SK-N-SH (cell line): ENCODE measurements at regions not wholly inside any gene's neighbourhood (a gene's known extent, or its start where the extent isn't known, plus 50 kb on each side); places are given as distances from the start of the nearest gene placed in this dataset.

ENCODE experiments used
- CTCF ChIA-PET: fragments of 300-600, 350-600 bp; formaldehyde crosslinking; extraction: SDS; loops from one replicate; lab custom pipeline; 2021; lab: Yijun Ruan, JAX
- POLR2A ChIA-PET: fragments of 350-600 bp; sonication (Branson Sonifier 250); formaldehyde crosslinking; extraction: SDS; loops from one replicate; lab custom pipeline; 2020; ENCODE audit warnings: antibody characterized with exemption, inconsistent platforms; lab: Yijun Ruan, JAX
- DNase-seq: peaks from one replicate; pipeline ENCODE4 v3.0.0; 2012
- H2AFZ ChIP-seq: fragments of 200-600 bp; sonication (generic); 2 replicates; pipeline ENCODE4 v1.8.1; 2016; ENCODE audit warnings: antibody characterized with exemption, mild to moderate bottlenecking, low read depth
- H3F3A ChIP-seq: fragments of 200-600 bp; sonication (generic); replicated peaks from 2 replicates; pipeline ENCODE3; 2016; ENCODE audit warnings: antibody characterized with exemption, mild to moderate bottlenecking; ENCODE audit not compliant: insufficient read depth
- H3K27ac ChIP-seq, 2 experiments: fragments of 200-500 bp in 1 of 2; fragments of 200-600 bp in 1 of 2; sonication (Bioruptor generic) in 1 of 2; sonication (generic), shearing (Covaris generic) in 1 of 2; 2 replicates each; pipeline versions ENCODE4 v1.5.1 to v1.6.1; 2014 to 2016; ENCODE audit warnings: low read depth in 2 of 2, inconsistent platforms in 1 of 2, low read length in 1 of 2, mild to moderate bottlenecking in 1 of 2, mixed read lengths in 1 of 2
- H3K27me3 ChIP-seq: fragments of 200-600 bp; sonication (generic), shearing (Covaris generic); 2 replicates; pipeline ENCODE4 v1.6.1; 2016; ENCODE audit warnings: mixed run types; ENCODE audit not compliant: insufficient read depth
- H3K36me3 ChIP-seq, 2 experiments: fragments of 200-500 bp in 1 of 2; fragments of 200-600 bp in 1 of 2; sonication (Bioruptor generic) in 1 of 2; sonication (generic) in 1 of 2; replicated peaks in 1 of 2; 2 replicates each; pipeline versions ENCODE3 to v1.5.1; 2014 to 2016; ENCODE audit warnings: low read length in 1 of 2, mild to moderate bottlenecking in 1 of 2; ENCODE audit not compliant: insufficient read depth in 2 of 2, control insufficient read depth in 1 of 2
- H3K4me1 ChIP-seq, 2 experiments: fragments of 200-500 bp in 1 of 2; fragments of 200-600 bp in 1 of 2; sonication (Bioruptor generic) in 1 of 2; sonication (generic), shearing (Covaris generic) in 1 of 2; 2 replicates each; pipeline versions ENCODE4 v1.5.1 to v1.6.1; 2014 to 2016; ENCODE audit warnings: low read depth in 1 of 2, low read length in 1 of 2, mixed run types in 1 of 2; ENCODE audit not compliant: insufficient read depth in 2 of 2, control insufficient read depth in 1 of 2
- H3K4me2 ChIP-seq: fragments of 200-600 bp; sonication (generic), shearing (Covaris generic); 2 replicates; pipeline ENCODE4 v1.6.1; 2017; ENCODE audit warnings: mixed run types
- H3K4me3 ChIP-seq, 2 experiments: fragments of 200-500 bp in 1 of 2; fragments of 200-600 bp in 1 of 2; sonication (Bioruptor generic) in 1 of 2; sonication (generic), shearing (Covaris generic) in 1 of 2; 2 replicates each; pipeline versions ENCODE4 v1.5.1 to v1.8.1; 2014 to 2016; ENCODE audit warnings: low read depth in 2 of 2, inconsistent platforms in 1 of 2, low read length in 1 of 2, mild to moderate bottlenecking in 1 of 2, mixed read lengths in 1 of 2, moderate library complexity in 1 of 2
- H3K79me2 ChIP-seq: fragments of 200-600 bp; sonication (generic); 2 replicates; pipeline ENCODE4 v1.8.1; 2017; ENCODE audit warnings: mild to moderate bottlenecking; ENCODE audit not compliant: insufficient read depth
- H3K9ac ChIP-seq: fragments of 200-600 bp; sonication (generic); 2 replicates; pipeline ENCODE4 v1.6.1; 2017; ENCODE audit warnings: mixed run types
- H3K9me2 ChIP-seq: fragments of 200-600 bp; sonication (generic); 2 replicates; pipeline ENCODE4 v1.6.1; 2017; ENCODE audit warnings: mixed run types
- H3K9me3 ChIP-seq: fragments of 200-600 bp; sonication (generic); 2 replicates; pipeline ENCODE4 v1.6.1; 2017; ENCODE audit warnings: mixed run types, mild to moderate bottlenecking, moderate library complexity
- H4K20me1 ChIP-seq: fragments of 200-600 bp; sonication (generic); 2 replicates; pipeline ENCODE4 v1.6.1; 2017; ENCODE audit warnings: mild to moderate bottlenecking, mixed run types; ENCODE audit not compliant: insufficient read depth
- EP300 ChIP-seq, 2 experiments: IDR thresholded peaks; 2 replicates each; pipeline versions ENCODE4 v1.4.0 to v1.6.1; 2012; ENCODE audit warnings: borderline replicate concordance in 1 of 2, low read depth in 1 of 2, low read length in 1 of 2
- EZH2phosphoT487 ChIP-seq: fragments of 200-600 bp; sonication (generic); IDR thresholded peaks from 2 replicates; pipeline ENCODE4 v1.6.1; 2017; ENCODE audit warnings: low read depth, mixed run types, mild to moderate bottlenecking, antibody characterized with exemption, moderate library complexity, borderline replicate concordance
- FOSL2 ChIP-seq: IDR thresholded peaks from 2 replicates; pipeline ENCODE4 v1.4.0; 2012; ENCODE audit warnings: low read depth, mild to moderate bottlenecking, moderate library complexity, borderline replicate concordance
- FOXJ3 ChIP-seq: sonication (generic); formaldehyde crosslinking; IDR thresholded peaks from 2 replicates; pipeline ENCODE4 v1.5.1; 2020; ENCODE audit warnings: mild to moderate bottlenecking, missing genetic modification reagents
- FOXM1 ChIP-seq: IDR thresholded peaks from 2 replicates; pipeline ENCODE4 v1.4.0; 2012; ENCODE audit warnings: low read depth, mild to moderate bottlenecking
- GABPA ChIP-seq: IDR thresholded peaks from 2 replicates; pipeline ENCODE4 v1.4.0; 2012; ENCODE audit warnings: low read depth, mild to moderate bottlenecking
- GATA2 ChIP-seq: sonication (generic); formaldehyde crosslinking; IDR thresholded peaks from 2 replicates; pipeline ENCODE4 v1.5.0; 2020; ENCODE audit warnings: mild to moderate bottlenecking, missing genetic modification reagents
- NRF1 ChIP-seq: IDR thresholded peaks from 2 replicates; pipeline ENCODE4 v1.6.1; 2012; ENCODE audit warnings: low read depth, mild to moderate bottlenecking, low read length
- RFX5 ChIP-seq: IDR thresholded peaks from 2 replicates; pipeline ENCODE4 v1.6.1; 2012; ENCODE audit warnings: mild to moderate bottlenecking, improper control_type of control experiment, low read length
- RXRA ChIP-seq: IDR thresholded peaks from 2 replicates; pipeline ENCODE4 v1.4.0; 2012; ENCODE audit warnings: low read depth, mild to moderate bottlenecking, borderline replicate concordance
- SIN3A ChIP-seq: IDR thresholded peaks from 2 replicates; pipeline ENCODE4 v1.6.1; 2012; ENCODE audit warnings: low read depth, mild to moderate bottlenecking, low read length, moderate library complexity, borderline replicate concordance
- TEAD4 ChIP-seq: IDR thresholded peaks from 2 replicates; pipeline ENCODE4 v1.4.0; 2012; ENCODE audit warnings: mild to moderate bottlenecking, borderline replicate concordance; ENCODE audit not compliant: insufficient read depth
- WGBS: methylation state at CpG from one replicate; pipeline ENCODE4 v1.1.6; 2017; ENCODE audit warnings: low lambda C conversion rate; 5-methylcytosine and 5-hydroxymethylcytosine counted together
- TF ChIP-seq, protein P1 (sequence below): fragments of 150-350 bp; IDR thresholded peaks from 2 replicates; pipeline ENCODE4 v1.6.1; 2017; ENCODE audit warnings: antibody characterized with exemption, low read length, low read depth, borderline replicate concordance
- TF ChIP-seq, protein P2 (sequence below): IDR thresholded peaks from 2 replicates; pipeline ENCODE4; 2012
- TF ChIP-seq, protein P3 (sequence below): IDR thresholded peaks from 2 replicates; pipeline ENCODE4 v1.4.0; 2012; ENCODE audit warnings: low read depth
- TF ChIP-seq, protein P4 (sequence below): IDR thresholded peaks from 2 replicates; pipeline ENCODE4 v1.4.0; 2012; ENCODE audit warnings: low read depth, borderline replicate concordance
- TF ChIP-seq, protein P5 (sequence below): fragments of 150-350 bp; IDR thresholded peaks from 2 replicates; pipeline ENCODE4 v1.6.1; 2016; ENCODE audit warnings: mild to moderate bottlenecking, low read depth, low read length

DNA sequence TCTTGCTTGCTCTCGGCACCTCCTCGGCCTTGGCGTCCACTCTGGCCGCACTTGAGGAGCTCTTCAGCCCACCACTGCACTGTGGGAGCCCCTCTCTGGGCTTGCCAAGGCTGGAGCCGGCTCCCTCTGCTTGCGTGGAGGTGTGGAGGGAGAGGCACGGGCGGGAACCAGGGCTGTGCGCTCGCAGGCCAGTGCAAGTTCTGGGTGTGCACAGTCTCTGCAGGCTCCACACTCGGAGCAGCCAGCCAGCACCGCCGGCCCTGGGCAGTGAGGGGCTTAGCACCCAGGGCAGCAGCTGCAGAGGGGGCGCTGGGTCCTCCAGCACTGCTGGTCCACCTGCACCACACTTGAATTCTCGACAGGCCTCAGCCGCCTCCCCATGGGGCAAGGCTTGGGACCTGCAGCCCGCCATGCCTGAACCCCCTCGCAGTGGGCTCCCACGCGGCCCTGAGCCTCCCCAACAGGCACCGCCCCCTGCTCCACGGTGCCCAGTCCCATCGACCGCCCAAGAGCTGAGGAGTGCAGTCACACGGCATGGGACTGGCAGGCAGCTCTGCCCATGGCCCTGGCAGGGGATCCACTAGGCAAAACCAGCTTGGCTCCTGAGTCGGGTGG is 411.2 kb upstream of the CHAC2 start:
- Histone ChIP-seq H3K36me3 (no peaks in the 10 kb centered on the region), H3K79me2 (no peaks in the 10 kb centered on the region), H3K9me2 (no peaks in the 10 kb centered on the region), H3F3A (no peaks in the 10 kb centered on the region), H3K9ac (no peak overlapping the region), H2AFZ (no peak overlapping the region), H3K9me3 (no peaks in the 10 kb centered on the region; the same call in 1 of the 2 replicates), H3K4me2 (no peak overlapping the region), H3K27me3 (no peaks in the 10 kb centered on the region), H3K4me1 (no peaks in the 10 kb centered on the region), H4K20me1 (no peaks in the 10 kb centered on the region), H3K4me3 (no peak overlapping the region), H3K27ac (no peak overlapping the region)
- no peak for DNase-seq
- 34% methylated on average over 12 of the region's 26 CpGs for WGBS
- POLR2A ChIA-PET = no interaction called here
- TF ChIP-seq GABPA = no peak
- TF ChIP-seq FOXJ3 = no peak
- CTCF ChIA-PET = no interaction called here

DNA sequence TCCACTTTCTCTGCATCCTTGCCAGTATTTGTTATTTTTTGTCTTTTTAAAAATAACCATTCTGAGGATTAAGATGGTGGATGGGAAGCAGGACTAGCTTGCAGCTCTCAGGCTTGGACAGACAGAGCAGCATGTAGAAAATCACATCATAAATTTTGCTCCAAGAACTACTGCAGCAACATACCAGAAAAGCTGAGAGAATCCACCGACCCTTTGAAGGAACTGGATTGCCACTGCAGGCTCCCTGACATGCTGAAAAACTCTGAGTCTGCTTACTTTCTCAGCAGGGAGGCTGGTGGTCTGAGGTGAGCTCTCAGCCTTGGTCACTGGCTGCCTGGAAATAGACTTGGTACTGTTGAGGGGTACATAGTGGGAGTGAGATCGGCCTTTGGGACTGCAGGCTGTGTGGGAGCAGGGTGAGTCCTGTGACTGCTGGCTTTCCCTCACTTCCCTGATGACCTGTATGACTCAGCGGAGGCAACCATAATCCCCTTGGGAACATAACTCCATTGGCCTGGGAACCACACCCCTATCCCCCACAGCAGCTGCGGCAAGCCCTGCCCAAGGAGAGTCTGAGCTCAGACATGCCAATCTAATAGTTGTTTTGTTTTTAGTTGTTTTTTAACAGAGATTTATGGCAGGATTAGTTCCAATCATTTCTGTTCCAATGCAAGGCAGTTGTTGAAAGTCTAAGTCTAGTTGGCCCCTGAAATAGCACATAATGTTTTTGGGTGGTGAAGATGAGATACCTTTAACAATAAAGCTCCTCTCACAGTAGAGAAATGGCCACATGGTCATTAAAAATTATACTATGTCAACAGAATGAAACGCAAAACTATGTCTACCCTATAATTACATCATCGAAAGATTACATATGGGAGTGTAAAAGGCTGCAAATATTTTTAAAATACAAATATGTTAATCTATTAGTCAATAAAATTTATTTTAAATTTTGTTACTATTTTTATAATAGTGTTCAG is 414.2 kb upstream of the CHAC2 start:
- no peak for DNase-seq
- WGBS = 29% methylated on average over 6 of the region's 6 CpGs
- CTCF ChIA-PET = no interaction called here
- TF ChIP-seq NRF1 = no peak
- TF ChIP-seq, protein P1, sequence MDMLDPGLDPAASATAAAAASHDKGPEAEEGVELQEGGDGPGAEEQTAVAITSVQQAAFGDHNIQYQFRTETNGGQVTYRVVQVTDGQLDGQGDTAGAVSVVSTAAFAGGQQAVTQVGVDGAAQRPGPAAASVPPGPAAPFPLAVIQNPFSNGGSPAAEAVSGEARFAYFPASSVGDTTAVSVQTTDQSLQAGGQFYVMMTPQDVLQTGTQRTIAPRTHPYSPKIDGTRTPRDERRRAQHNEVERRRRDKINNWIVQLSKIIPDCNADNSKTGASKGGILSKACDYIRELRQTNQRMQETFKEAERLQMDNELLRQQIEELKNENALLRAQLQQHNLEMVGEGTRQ = no peak
- no peak for TF ChIP-seq FOSL2
- TF ChIP-seq, protein P2, sequence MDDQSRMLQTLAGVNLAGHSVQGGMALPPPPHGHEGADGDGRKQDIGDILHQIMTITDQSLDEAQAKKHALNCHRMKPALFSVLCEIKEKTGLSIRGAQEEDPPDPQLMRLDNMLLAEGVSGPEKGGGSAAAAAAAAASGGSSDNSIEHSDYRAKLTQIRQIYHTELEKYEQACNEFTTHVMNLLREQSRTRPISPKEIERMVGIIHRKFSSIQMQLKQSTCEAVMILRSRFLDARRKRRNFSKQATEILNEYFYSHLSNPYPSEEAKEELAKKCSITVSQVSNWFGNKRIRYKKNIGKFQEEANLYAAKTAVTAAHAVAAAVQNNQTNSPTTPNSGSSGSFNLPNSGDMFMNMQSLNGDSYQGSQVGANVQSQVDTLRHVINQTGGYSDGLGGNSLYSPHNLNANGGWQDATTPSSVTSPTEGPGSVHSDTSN = no peak
- TF ChIP-seq FOXM1 = no peak
- TF ChIP-seq, protein P3, sequence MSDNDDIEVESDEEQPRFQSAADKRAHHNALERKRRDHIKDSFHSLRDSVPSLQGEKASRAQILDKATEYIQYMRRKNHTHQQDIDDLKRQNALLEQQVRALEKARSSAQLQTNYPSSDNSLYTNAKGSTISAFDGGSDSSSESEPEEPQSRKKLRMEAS = no peak
- no peak for TF ChIP-seq EZH2phosphoT487
- no peak for TF ChIP-seq SIN3A
- TF ChIP-seq TEAD4 = no peak
- TF ChIP-seq, protein P4, sequence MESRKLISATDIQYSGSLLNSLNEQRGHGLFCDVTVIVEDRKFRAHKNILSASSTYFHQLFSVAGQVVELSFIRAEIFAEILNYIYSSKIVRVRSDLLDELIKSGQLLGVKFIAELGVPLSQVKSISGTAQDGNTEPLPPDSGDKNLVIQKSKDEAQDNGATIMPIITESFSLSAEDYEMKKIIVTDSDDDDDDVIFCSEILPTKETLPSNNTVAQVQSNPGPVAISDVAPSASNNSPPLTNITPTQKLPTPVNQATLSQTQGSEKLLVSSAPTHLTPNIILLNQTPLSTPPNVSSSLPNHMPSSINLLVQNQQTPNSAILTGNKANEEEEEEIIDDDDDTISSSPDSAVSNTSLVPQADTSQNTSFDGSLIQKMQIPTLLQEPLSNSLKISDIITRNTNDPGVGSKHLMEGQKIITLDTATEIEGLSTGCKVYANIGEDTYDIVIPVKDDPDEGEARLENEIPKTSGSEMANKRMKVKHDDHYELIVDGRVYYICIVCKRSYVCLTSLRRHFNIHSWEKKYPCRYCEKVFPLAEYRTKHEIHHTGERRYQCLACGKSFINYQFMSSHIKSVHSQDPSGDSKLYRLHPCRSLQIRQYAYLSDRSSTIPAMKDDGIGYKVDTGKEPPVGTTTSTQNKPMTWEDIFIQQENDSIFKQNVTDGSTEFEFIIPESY = no peak
- no peak for TF ChIP-seq EP300 (IDR thresholded peaks at IDR 0.05; ENCODE audit: borderline replicate concordance in 1 of 2, low read depth in 1 of 2, low read length in 1 of 2)
- no peak for TF ChIP-seq GATA2 (CRISPR knock-in tag)
- TF ChIP-seq RXRA = no peak
- TF ChIP-seq GABPA = no peak
- TF ChIP-seq, protein P5, sequence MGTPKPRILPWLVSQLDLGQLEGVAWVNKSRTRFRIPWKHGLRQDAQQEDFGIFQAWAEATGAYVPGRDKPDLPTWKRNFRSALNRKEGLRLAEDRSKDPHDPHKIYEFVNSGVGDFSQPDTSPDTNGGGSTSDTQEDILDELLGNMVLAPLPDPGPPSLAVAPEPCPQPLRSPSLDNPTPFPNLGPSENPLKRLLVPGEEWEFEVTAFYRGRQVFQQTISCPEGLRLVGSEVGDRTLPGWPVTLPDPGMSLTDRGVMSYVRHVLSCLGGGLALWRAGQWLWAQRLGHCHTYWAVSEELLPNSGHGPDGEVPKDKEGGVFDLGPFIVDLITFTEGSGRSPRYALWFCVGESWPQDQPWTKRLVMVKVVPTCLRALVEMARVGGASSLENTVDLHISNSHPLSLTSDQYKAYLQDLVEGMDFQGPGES = no peak
- TF ChIP-seq RFX5 = no peak

More for the DNA sequence above, 414.2 kb upstream of the CHAC2 start:
- Histone ChIP-seq H3K9me2 (no peaks in the 10 kb centered on the region), H3F3A (no peaks in the 10 kb centered on the region), H4K20me1 (no peaks in the 10 kb centered on the region), H3K4me2 (no peak overlapping the region), H3K4me3 (no peak overlapping the region), H2AFZ (no peak overlapping the region), H3K9ac (no peak overlapping the region), H3K27me3 (no peaks in the 10 kb centered on the region), H3K4me1 (no peaks in the 10 kb centered on the region), H3K36me3 (no peaks in the 10 kb centered on the region), H3K27ac (no peak overlapping the region), H3K79me2 (no peaks in the 10 kb centered on the region), H3K9me3 (no peaks in the 10 kb centered on the region; the same call in 1 of the 2 replicates)
- POLR2A ChIA-PET = no interaction called here
